ENCODE measurements at regions not wholly inside any gene's neighbourhood (a gene's known extent, or its start where the extent isn't known, plus 50 kb on each side); places are given as distances from the start of the nearest gene placed in this dataset.

- H3K4me2 ChIP-seq (replicated peaks; ENCODE audit: extremely low read depth, low read length, poor library complexity, severe bottlenecking), result no peak overlapping the region
- intact Hi-C loops (cut with micrococcal nuclease), result no loop called here
- no CpG with 5 or more reads among the region's 3 CpGs for WGBS (ENCODE audit: insufficient coverage)
- H3K9me3 ChIP-seq (replicated peaks in 1 of 2; ENCODE audit: control insufficient read depth in 1 of 2, insufficient read depth in 1 of 2, low read length in 2 of 2), result no peaks in the 10 kb centered on the region
- H2AFZ ChIP-seq (ENCODE audit: insufficient read depth, low read depth, low read length, poor library complexity, severe bottlenecking), result no peak overlapping the region
- H3K9ac ChIP-seq (ENCODE audit: insufficient read depth, low read length, poor library complexity, severe bottlenecking), result no peak overlapping the region
- TF ChIP-seq CTCF (IDR thresholded peaks at IDR 0.05), result no peak
- no peak for DNase-seq
- H3K79me2 ChIP-seq (ENCODE audit: insufficient read depth, low read length), result no peaks in the 10 kb centered on the region
- H3K27me3 Mint-ChIP-seq (ENCODE audit: low read depth in 3 of 3), result peaks cover 0 to 3% (median 0%) of the 10 kb centered on the region in 3 donors
- no peak overlapping the region for H3K4me3 ChIP-seq (replicated peaks in 1 of 3; ENCODE audit: low read depth in 2 of 3, low read length in 3 of 3)
- H3K4me1 Mint-ChIP-seq, result no peaks in the 10 kb centered on the region
- H3K27me3 ChIP-seq (ENCODE audit: control insufficient read depth in 2 of 2, insufficient read depth in 2 of 2, low read length in 2 of 2), result no peaks in the 10 kb centered on the region
- H3K4me1 ChIP-seq (ENCODE audit: control insufficient read depth in 1 of 2, insufficient read depth in 2 of 2, low read length in 2 of 2), result no peaks in the 10 kb centered on the region
- H3K36me3 ChIP-seq (replicated peaks in 1 of 2; ENCODE audit: control insufficient read depth in 1 of 2, insufficient read depth in 2 of 2, low read length in 2 of 2), result no peaks in the 10 kb centered on the region
- no peak overlapping the region for H3K4me3 Mint-ChIP-seq
- no peaks in the 10 kb centered on the region for H4K20me1 ChIP-seq (ENCODE audit: insufficient read depth, low read length)
- H3K27ac ChIP-seq (ENCODE audit: low read depth in 1 of 2, low read length in 2 of 2), result no peak overlapping the region
- no peaks in the 10 kb centered on the region for H3K36me3 Mint-ChIP-seq
- H3K27ac Mint-ChIP-seq, result no peak overlapping the region
- no peaks in the 10 kb centered on the region for H3K9me3 Mint-ChIP-seq
These were observed 494.7 kb upstream of the FAM98A start for GRCh38 chr2:34093790-34094189.

GRCh38 chr2:34070196-34070595 is 471.1 kb upstream of the FAM98A start:
- Mint-ChIP-seq H3K9me3 (peaks cover 0 to 5% (median 0%) of the 10 kb centered on the region in 7 donors), H3K36me3 (no peaks in the 10 kb centered on the region), H3K4me3 (no peak overlapping the region), H3K27ac (no peak overlapping the region), H3K27me3 (ENCODE audit: low read depth in 3 of 3) (no peaks in the 10 kb centered on the region), H3K4me1 (no peaks in the 10 kb centered on the region)
- no peak overlapping the region for H2AFZ ChIP-seq (ENCODE audit: insufficient read depth, low read depth, low read length, poor library complexity, severe bottlenecking)
- no peak overlapping the region for H3K27ac ChIP-seq (ENCODE audit: low read depth in 1 of 2, low read length in 2 of 2)
- no peak overlapping the region for H3K4me2 ChIP-seq (replicated peaks; ENCODE audit: extremely low read depth, low read length, poor library complexity, severe bottlenecking)
- H3K9me3 ChIP-seq (replicated peaks in 1 of 2; ENCODE audit: control insufficient read depth in 1 of 2, insufficient read depth in 1 of 2, low read length in 2 of 2), result no peaks in the 10 kb centered on the region
- H3K79me2 ChIP-seq (ENCODE audit: insufficient read depth, low read length), result no peaks in the 10 kb centered on the region
- intact Hi-C loops (cut with micrococcal nuclease), result no loop called here
- H3K4me1 ChIP-seq (ENCODE audit: control insufficient read depth in 1 of 2, insufficient read depth in 2 of 2, low read length in 2 of 2), result no peaks in the 10 kb centered on the region
- H3K36me3 ChIP-seq (replicated peaks in 1 of 2; ENCODE audit: control insufficient read depth in 1 of 2, insufficient read depth in 2 of 2, low read length in 2 of 2), result no peaks in the 10 kb centered on the region
- no peak for TF ChIP-seq CTCF (IDR thresholded peaks at IDR 0.05)
- no peak overlapping the region for H3K4me3 ChIP-seq (replicated peaks in 1 of 3; ENCODE audit: low read depth in 2 of 3, low read length in 3 of 3)
- H3K27me3 ChIP-seq (ENCODE audit: control insufficient read depth in 2 of 2, insufficient read depth in 2 of 2, low read length in 2 of 2), result no peaks in the 10 kb centered on the region
- no peak for DNase-seq
- no peak overlapping the region for H3K9ac ChIP-seq (ENCODE audit: insufficient read depth, low read length, poor library complexity, severe bottlenecking)
- no peaks in the 10 kb centered on the region for H4K20me1 ChIP-seq (ENCODE audit: insufficient read depth, low read length)
- 93% methylated on average over 2 of the region's 2 CpGs for WGBS (ENCODE audit: insufficient coverage)

Measured in CD14-positive monocyte (primary cell).